Neural progenitor cell (in vitro differentiated cells): ENCODE measurements at regions not wholly inside any gene's neighbourhood (a gene's known extent, or its start where the extent isn't known, plus 50 kb on each side); places are given as distances from the start of the nearest gene placed in this dataset.
A peak's percentile ranks its signal among the peaks of the same experiment; 100 is the strongest.

Experiments used
- DNase-seq: peaks from one replicate; pipeline ENCODE4 v3.0.0-alpha.2; 2016; ENCODE audit warnings: low spot score
- H2AFZ ChIP-seq: fragments of 200-600 bp; sonication (generic); replicated peaks from 2 replicates; pipeline ENCODE4 v1.6.1; 2016; ENCODE audit warnings: antibody characterized with exemption
- H3F3A ChIP-seq: fragments of 200-600 bp; sonication (generic); 2 replicates; pipeline ENCODE4 v1.6.1; 2016; ENCODE audit warnings: antibody characterized with exemption, low read depth
- H3K27ac ChIP-seq: fragments of 200-600 bp; sonication (generic); 2 replicates; pipeline ENCODE4 v1.5.1; 2016; ENCODE audit warnings: mild to moderate bottlenecking
- H3K27me3 ChIP-seq: fragments of 200-600 bp; sonication (generic); 2 replicates; pipeline ENCODE4 v1.6.1; 2016; ENCODE audit warnings: mild to moderate bottlenecking, moderate library complexity
- H3K36me3 ChIP-seq: fragments of 200-600 bp; sonication (generic); 2 replicates; pipeline ENCODE4 v1.5.1; 2016
- H3K4me1 ChIP-seq: fragments of 200-600 bp; sonication (generic); 2 replicates; pipeline ENCODE4 v1.6.1; 2016; ENCODE audit warnings: mixed run types
- H3K4me2 ChIP-seq: fragments of 200-600 bp; sonication (generic); 2 replicates; pipeline ENCODE4 v1.6.1; 2016
- H3K4me3 ChIP-seq: fragments of 200-600 bp; sonication (generic); 2 replicates; pipeline ENCODE4 v1.5.1; 2016
- H3K79me2 ChIP-seq: fragments of 200-600 bp; sonication (generic); 2 replicates; pipeline ENCODE4 v1.6.1; 2016; ENCODE audit warnings: low read depth
- H3K9ac ChIP-seq: fragments of 200-600 bp; sonication (generic); 2 replicates; pipeline ENCODE4 v1.6.1; 2016
- H3K9me3 ChIP-seq: fragments of 200-600 bp; sonication (generic); 2 replicates; pipeline ENCODE4 v1.5.1; 2016; ENCODE audit warnings: low read depth
- H4K20me1 ChIP-seq: fragments of 200-600 bp; sonication (generic); 2 replicates; pipeline ENCODE4 v1.6.1; 2016; ENCODE audit warnings: low read depth
- H3K27ac Mint-ChIP-seq: 3 replicates; pipeline ENCODE4 v1.8.0; 2021; ENCODE audit warnings: mixed read lengths
- H3K27me3 Mint-ChIP-seq: 2 replicates; pipeline ENCODE4 v1.8.0; 2022; ENCODE audit warnings: low read depth, mild to moderate bottlenecking, inconsistent platforms, moderate library complexity, mixed read lengths; ENCODE audit not compliant: insufficient read depth
- H3K36me3 Mint-ChIP-seq: 3 replicates; pipeline ENCODE4 v1.8.0; 2021; ENCODE audit warnings: mixed read lengths
- H3K4me1 Mint-ChIP-seq: 3 replicates; pipeline ENCODE4 v1.8.0; 2021; ENCODE audit warnings: mixed read lengths
- H3K4me3 Mint-ChIP-seq: 3 replicates; pipeline ENCODE4 v1.8.0; 2021; ENCODE audit warnings: mild to moderate bottlenecking, moderate library complexity, mixed read lengths
- H3K9me3 Mint-ChIP-seq: 3 replicates; pipeline ENCODE4 v1.8.0; 2020; ENCODE audit warnings: mixed read lengths
- CTCF ChIP-seq: fragments of 200-600 bp; sonication (generic); IDR thresholded peaks from 2 replicates; pipeline ENCODE4 v1.5.1; 2017; ENCODE audit warnings: antibody characterized with exemption, mild to moderate bottlenecking
- EZH2 ChIP-seq: fragments of 200-600 bp; sonication (generic); IDR thresholded peaks from 2 replicates; pipeline ENCODE4 v1.6.1; 2017; ENCODE audit warnings: antibody characterized with exemption, mild to moderate bottlenecking, moderate library complexity
- EZH2phosphoT487 ChIP-seq: fragments of 200-600 bp; sonication (generic); IDR thresholded peaks from 2 replicates; pipeline ENCODE4 v1.6.1; 2017; ENCODE audit warnings: antibody characterized with exemption

- peaks cover 3% of the 10 kb centered on the region for H3K27me3 Mint-ChIP-seq
- no peak overlapping the region for H3K4me3 Mint-ChIP-seq
- no peaks in the 10 kb centered on the region for H3K79me2 ChIP-seq
- no peaks in the 10 kb centered on the region for H4K20me1 ChIP-seq
- no peak for TF ChIP-seq EZH2
- peak; percentile 37 for TF ChIP-seq CTCF
- H3K9me3 Mint-ChIP-seq = no peaks in the 10 kb centered on the region
- peaks cover 24% of the 10 kb centered on the region for H3K4me1 Mint-ChIP-seq
- H3K4me1 ChIP-seq = peaks cover 19% of the 10 kb centered on the region
- no peak overlapping the region for H3K27ac Mint-ChIP-seq
- no peaks in the 10 kb centered on the region for H3K36me3 Mint-ChIP-seq
- no peak overlapping the region for H3K4me3 ChIP-seq
- peak; percentile 28 for DNase-seq
- no peaks in the 10 kb centered on the region for H3K9me3 ChIP-seq
- no peak overlapping the region for H3K4me2 ChIP-seq
- peaks cover 11% of the 10 kb centered on the region for H3F3A ChIP-seq
- no peak overlapping the region for H3K27ac ChIP-seq
- no peak overlapping the region for H3K9ac ChIP-seq
- H2AFZ ChIP-seq = no peak overlapping the region
- no peaks in the 10 kb centered on the region for H3K36me3 ChIP-seq
- H3K27me3 ChIP-seq = no peaks in the 10 kb centered on the region
Observed at GRCh38 chr9:93859431-93860215, 95.5 kb downstream of the BARX1 start.

GRCh38 chr9:93857528-93857927 is 97.6 kb downstream of the BARX1 start:
- no peaks in the 10 kb centered on the region for H4K20me1 ChIP-seq
- peaks cover 11% of the 10 kb centered on the region for H3F3A ChIP-seq
- H3K27me3 ChIP-seq = no peaks in the 10 kb centered on the region
- H3K36me3 ChIP-seq = no peaks in the 10 kb centered on the region
- Mint-ChIP-seq H3K4me1 (peaks cover 15% of the 10 kb centered on the region), H3K4me3 (no peak overlapping the region), H3K36me3 (no peaks in the 10 kb centered on the region), H3K27me3 (no peaks in the 10 kb centered on the region), H3K9me3 (peaks cover 2% of the 10 kb centered on the region), H3K27ac (no peak overlapping the region)
- H3K4me3 ChIP-seq = no peak overlapping the region
- no peak for DNase-seq
- H2AFZ ChIP-seq = no peak overlapping the region
- H3K9me3 ChIP-seq = no peaks in the 10 kb centered on the region
- H3K4me1 ChIP-seq = peaks cover 11% of the 10 kb centered on the region
- H3K27ac ChIP-seq = no peak overlapping the region
- no peaks in the 10 kb centered on the region for H3K79me2 ChIP-seq
- H3K9ac ChIP-seq = no peak overlapping the region
- no peak overlapping the region for H3K4me2 ChIP-seq
- TF ChIP-seq EZH2phosphoT487 = no peak
- TF ChIP-seq CTCF = no peak
- no peak for TF ChIP-seq EZH2

- peaks cover 2% of the 10 kb centered on the region for H3K9me3 Mint-ChIP-seq
- Histone ChIP-seq H3K4me1 (peaks cover 11% of the 10 kb centered on the region), H3K79me2 (no peaks in the 10 kb centered on the region), H3K4me3 (no peak overlapping the region), H3K27me3 (peaks cover 4% of the 10 kb centered on the region), H3K4me2 (no peak overlapping the region), H4K20me1 (no peaks in the 10 kb centered on the region), H3F3A (peaks cover 11% of the 10 kb centered on the region), H3K36me3 (no peaks in the 10 kb centered on the region), H3K9me3 (no peaks in the 10 kb centered on the region), H3K27ac (no peak overlapping the region), H2AFZ (no peak overlapping the region), H3K9ac (no peak overlapping the region)
- H3K27ac Mint-ChIP-seq = no peak overlapping the region
- peaks cover 15% of the 10 kb centered on the region for H3K4me1 Mint-ChIP-seq
- no peaks in the 10 kb centered on the region for H3K36me3 Mint-ChIP-seq
- no peak overlapping the region for H3K4me3 Mint-ChIP-seq
- no peaks in the 10 kb centered on the region for H3K27me3 Mint-ChIP-seq
- DNase-seq = no peak
- TF ChIP-seq CTCF (no peak), EZH2 (no peak), EZH2phosphoT487 (no peak)
Observed at GRCh38 chr9:93852728-93853127, 102.4 kb downstream of the BARX1 start.
